ENCODE measurements at regions not wholly inside any gene's neighbourhood (a gene's known extent, or its start where the extent isn't known, plus 50 kb on each side); places are given as distances from the start of the nearest gene placed in this dataset.

DNA sequence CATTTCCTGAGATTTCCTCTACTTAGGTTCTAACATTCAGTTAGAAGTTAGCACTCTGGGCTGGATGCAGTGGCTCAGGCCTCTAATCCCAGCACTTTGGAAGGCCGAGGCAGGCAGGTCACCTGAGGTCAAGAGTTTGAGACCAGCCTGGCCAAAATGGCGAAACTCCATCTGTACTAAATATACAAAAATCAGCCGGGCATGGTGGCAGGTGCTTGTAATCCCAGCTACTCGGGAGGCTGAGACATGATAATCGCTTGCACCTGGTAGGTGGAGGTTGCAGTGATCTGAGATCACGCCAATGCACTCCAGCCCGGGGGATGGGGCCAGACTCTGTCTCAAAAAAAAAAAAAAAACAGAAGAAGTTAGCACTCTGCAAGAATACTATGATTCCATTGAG, 1430.9 kb downstream of the CDH11 start (continued):
- TF ChIP-seq E2F4 (IDR thresholded peaks at IDR 0.05; ENCODE audit: low read depth, low read length) (no peak), SREBF1 (IDR thresholded peaks at IDR 0.05; ENCODE audit: low read length) (no peak), JUND (IDR thresholded peaks at IDR 0.05; ENCODE audit: low read depth, low read length) (no peak), BCL11A (IDR thresholded peaks at IDR 0.05; ENCODE audit: low read depth, low read length) (no peak), SUZ12 (IDR thresholded peaks at IDR 0.05; ENCODE audit: unreplicated experiment) (no peak), HCFC1 (IDR thresholded peaks at IDR 0.05; ENCODE audit: low read length) (no peak)

DNA sequence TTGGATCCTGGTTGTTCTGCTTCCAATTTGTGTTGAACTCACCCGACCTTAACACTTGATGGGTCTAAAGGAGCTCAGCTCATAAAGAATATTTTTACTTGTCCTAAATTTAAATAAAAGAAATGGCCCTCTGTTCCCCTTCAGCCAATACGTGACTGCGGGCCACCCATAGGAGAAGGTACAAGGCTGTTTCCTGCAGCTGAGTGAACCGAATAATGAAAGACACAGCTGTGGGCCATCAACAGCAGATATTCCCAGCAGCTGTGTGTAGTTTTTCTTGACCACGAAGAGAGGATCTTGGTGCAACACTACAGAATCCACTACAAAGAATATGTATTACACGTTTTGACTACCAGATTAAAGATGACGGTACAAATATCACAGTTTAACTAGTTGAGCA, 1431.6 kb downstream of the CDH11 start:
- H3K79me2 ChIP-seq (ENCODE audit: control insufficient read depth, insufficient read depth, low read length): no peaks in the 10 kb centered on the region
- no peaks in the 10 kb centered on the region for H3K36me3 ChIP-seq (ENCODE audit: control insufficient read depth in 2 of 2, insufficient read depth in 2 of 2, low read length in 1 of 2)
- ChIA-PET RAD21 (ENCODE audit: unreplicated experiment) (no interaction called here), CTCF (no interaction called here), POLR2A (no interaction called here), SMC1A (ENCODE audit: uncharacterized antibody, unreplicated experiment) (interaction anchor here (0.6 kb wide), 1 partner anchor 350 kb away, joined by 3 read pairs; no protein-coding TSS in a partner anchor)
- no peaks in the 10 kb centered on the region for H3K27me3 ChIP-seq (replicated peaks in 1 of 2; ENCODE audit: control insufficient read depth in 2 of 2, insufficient read depth in 2 of 2, low read length in 1 of 2)
- no peaks in the 10 kb centered on the region for H4K20me1 ChIP-seq (ENCODE audit: control insufficient read depth, insufficient read depth)
- DNase-seq (ENCODE audit: low read depth, low spot score): no peak
- TF ChIP-seq SMAD1 (IDR thresholded peaks at IDR 0.05; ENCODE audit: low read depth, partially characterized antibody): no peak
- no peak for TF ChIP-seq ESRRA (IDR thresholded peaks at IDR 0.05; ENCODE audit: low read length)
- TF ChIP-seq, protein P1, sequence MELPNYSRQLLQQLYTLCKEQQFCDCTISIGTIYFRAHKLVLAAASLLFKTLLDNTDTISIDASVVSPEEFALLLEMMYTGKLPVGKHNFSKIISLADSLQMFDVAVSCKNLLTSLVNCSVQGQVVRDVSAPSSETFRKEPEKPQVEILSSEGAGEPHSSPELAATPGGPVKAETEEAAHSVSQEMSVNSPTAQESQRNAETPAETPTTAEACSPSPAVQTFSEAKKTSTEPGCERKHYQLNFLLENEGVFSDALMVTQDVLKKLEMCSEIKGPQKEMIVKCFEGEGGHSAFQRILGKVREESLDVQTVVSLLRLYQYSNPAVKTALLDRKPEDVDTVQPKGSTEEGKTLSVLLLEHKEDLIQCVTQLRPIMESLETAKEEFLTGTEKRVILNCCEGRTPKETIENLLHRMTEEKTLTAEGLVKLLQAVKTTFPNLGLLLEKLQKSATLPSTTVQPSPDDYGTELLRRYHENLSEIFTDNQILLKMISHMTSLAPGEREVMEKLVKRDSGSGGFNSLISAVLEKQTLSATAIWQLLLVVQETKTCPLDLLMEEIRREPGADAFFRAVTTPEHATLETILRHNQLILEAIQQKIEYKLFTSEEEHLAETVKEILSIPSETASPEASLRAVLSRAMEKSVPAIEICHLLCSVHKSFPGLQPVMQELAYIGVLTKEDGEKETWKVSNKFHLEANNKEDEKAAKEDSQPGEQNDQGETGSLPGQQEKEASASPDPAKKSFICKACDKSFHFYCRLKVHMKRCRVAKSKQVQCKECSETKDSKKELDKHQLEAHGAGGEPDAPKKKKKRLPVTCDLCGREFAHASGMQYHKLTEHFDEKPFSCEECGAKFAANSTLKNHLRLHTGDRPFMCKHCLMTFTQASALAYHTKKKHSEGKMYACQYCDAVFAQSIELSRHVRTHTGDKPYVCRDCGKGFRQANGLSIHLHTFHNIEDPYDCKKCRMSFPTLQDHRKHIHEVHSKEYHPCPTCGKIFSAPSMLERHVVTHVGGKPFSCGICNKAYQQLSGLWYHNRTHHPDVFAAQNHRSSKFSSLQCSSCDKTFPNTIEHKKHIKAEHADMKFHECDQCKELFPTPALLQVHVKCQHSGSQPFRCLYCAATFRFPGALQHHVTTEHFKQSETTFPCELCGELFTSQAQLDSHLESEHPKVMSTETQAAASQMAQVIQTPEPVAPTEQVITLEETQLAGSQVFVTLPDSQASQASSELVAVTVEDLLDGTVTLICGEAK (IDR thresholded peaks at IDR 0.05; ENCODE audit: borderline replicate concordance): no peak
- TF ChIP-seq JUNB (IDR thresholded peaks at IDR 0.05): no peak
- no peak overlapping the region for H3K9ac ChIP-seq (ENCODE audit: control insufficient read depth, insufficient read depth, low read length)
- no peak overlapping the region for H3K4me3 ChIP-seq
- in situ Hi-C loops (cut with MboI) (no loop called here), intact Hi-C loops (cut with micrococcal nuclease; ENCODE audit: unreplicated experiment) (no loop called here)
- no peak overlapping the region for H2AFZ ChIP-seq (ENCODE audit: control insufficient read depth, low read depth, low read length)
- no peaks in the 10 kb centered on the region for H3K4me1 ChIP-seq (ENCODE audit: control insufficient read depth, insufficient read depth, low read length)
- BruUV-seq (replicated peaks): no TSS peak
- no peak overlapping the region for H3K4me2 ChIP-seq (ENCODE audit: control insufficient read depth, insufficient read depth)
- no peak for FAIRE-seq
- ATAC-seq: no peak
- WGBS (ENCODE audit: insufficient coverage, insufficient replicate concordance, low lambda C conversion rate, missing lambda C conversion rate): 36% methylated on average over 7 of the region's 7 CpGs
- H3K9me3 ChIP-seq (replicated peaks; ENCODE audit: control insufficient read depth, insufficient read depth, low read length): no peaks in the 10 kb centered on the region
- no peak overlapping the region for H3K27ac ChIP-seq (ENCODE audit: control insufficient read depth, insufficient read depth)
